NCI-H2029 (cell line): ENCODE measurements at regions not wholly inside any gene's neighbourhood (a gene's known extent, or its start where the extent isn't known, plus 50 kb on each side); places are given as distances from the start of the nearest gene placed in this dataset.
"Not testable (repeated sequence)": the region's sequence is repeated elsewhere in the genome, so short reads cannot be mapped to it uniquely, and the experiment has no call there.

ENCODE experiments used
- DNase-seq: peaks from one replicate; lab custom pipeline; 2025; lab: John Stamatoyannopoulos, UW

DNA sequence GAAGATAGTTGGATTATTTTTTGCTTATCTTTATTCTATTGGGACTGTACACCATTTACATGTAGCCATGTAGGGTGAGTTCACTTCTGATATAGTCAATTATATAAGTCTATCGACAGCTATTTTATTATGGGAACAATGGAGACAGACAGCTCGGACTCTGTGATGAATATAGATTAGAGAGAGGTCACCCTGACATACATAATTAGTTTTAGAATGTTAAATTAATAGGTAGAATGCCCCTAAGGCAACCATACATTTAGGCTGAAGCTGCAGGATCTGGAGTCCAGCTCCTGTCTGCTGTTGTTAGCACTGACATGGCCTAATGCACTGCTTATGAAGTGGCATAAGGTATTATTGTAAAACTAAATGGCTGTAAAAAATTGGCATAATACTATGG lies 700.8 kb downstream of the MAT2B start:
- DNase-seq = no peak

DNA sequence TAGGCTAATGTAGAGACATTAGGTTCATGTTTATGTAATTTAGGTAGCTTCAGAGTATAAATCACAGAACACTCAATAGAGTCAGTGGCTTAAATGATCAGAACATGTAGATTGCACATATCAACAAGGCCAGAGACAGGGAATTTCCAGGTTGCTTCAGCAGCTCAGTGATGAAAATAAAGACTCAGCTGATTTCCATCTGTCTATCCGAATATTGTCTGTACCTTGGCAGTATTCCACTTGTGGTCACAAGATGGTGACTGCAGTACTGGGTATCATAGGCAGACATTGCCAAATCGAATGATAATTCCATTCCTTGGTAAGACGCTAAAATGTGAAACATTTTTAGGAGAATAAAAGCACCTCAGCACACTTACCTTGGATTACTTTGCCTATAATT lies 702.2 kb downstream of the MAT2B start:
- no peak for DNase-seq

DNA sequence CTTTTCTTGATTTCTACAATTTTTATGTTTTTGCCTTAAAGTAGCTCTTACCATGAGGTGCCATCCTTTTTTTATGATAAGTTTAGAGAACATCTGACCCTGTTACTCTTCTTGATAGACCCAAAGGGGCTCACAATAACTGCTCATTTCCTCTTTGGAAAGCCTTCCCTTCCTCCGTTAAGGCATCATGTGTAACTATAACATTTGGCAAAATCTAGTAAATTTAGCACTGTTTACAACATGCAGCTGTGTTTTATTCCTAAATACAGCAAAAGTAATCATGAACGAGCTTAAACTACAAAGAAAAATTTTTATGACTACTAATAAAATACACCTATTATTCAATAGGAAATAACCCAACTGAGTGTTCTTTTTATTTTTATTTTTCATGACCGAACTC lies 705.1 kb downstream of the MAT2B start:
- DNase-seq = no peak

DNA sequence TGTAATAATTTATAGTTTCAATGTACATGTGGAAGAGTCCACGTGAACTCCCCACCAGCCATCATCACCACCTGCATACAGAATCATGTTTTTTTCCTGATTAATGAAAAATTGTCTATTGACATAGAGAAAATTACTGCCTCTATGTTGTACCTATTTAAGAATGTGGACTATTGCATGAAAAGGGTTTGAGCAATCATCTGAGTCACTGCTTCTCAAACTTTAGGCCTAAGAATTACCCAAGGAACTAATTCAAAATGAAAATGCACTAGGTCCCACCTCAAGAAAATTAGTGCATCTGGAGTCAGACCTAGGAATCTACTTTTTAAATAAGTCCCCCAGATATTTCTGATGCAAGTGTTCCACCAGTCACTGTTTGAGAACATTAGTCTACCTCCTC lies 709.3 kb downstream of the MAT2B start:
- no peak for DNase-seq

DNA sequence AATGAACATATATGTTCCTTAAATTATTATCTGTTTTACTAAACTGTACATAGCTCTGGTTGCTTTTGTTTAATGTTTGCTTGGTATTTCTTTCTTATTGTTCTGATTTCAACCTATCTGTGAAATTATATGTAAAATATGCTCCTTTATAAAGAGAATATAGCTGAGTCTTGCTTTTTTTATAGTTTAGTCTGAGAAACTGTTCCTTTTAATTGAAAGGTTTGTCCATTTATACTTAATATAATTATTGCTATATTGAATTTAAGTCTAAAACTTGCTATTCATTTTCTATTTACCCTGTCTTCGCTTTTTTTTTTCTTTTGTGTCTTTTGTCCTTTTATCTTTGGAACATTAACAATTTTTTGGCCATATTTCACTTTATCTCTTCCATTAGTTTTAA lies 712.0 kb downstream of the MAT2B start:
- DNase-seq = no peak

DNA sequence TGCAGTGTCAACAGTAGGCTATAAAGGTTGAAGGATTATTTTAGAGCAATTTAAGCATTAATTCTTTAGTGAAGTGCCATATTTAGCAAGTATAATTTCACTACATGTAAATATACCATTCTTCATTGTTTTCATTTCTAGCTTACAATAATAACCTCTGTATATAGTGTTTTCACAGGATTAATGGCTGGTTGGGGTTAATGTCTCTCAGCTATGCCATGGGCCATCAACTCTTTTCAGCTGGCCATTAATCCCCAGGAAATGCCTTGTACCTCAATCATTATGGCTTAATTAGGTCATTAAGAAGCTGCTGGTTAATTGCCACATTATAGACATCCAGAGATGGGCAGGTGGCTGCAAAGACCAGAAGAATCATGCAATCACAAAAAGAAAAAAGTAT lies 715.1 kb downstream of the MAT2B start:
- no peak for DNase-seq

DNA sequence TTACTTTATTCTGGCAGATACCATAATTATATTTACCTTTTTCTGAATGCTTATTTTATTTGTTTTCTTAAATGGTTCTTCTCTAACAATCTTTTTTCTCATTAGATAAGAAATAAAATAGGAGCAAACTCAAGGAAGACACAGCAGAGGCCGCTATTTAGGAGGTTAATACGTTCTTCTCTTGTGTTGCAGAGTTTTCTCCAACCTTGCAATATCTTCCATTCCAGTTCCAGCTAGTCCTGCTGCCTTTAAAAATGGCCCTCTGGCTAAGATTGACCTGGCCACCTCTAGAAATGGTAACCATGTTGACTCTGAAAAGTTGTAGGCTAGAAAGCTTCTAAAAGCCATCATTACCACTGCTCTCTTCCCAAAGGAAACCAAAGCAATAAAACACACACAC lies 718.8 kb downstream of the MAT2B start:
- no peak for DNase-seq

DNA sequence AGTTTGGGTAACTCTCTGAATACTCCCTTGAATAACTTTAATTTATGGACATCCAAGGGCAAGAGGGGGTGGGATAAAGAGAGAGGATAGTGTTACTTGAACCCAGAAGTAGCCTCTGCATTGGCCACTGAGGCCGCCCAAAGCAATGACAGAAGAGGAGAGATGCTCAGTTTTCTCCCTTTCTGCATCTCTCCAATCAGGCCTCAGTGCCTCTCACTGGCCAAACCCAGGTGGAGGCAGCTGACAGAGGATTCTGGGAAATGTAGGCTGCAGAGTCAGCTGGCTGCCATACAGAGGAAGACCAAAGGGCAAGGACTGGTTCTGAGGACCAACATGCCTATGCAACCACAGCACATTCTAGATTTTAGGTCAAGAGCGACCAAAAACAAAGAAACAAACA lies 719.4 kb downstream of the MAT2B start:
- DNase-seq = no peak

DNA sequence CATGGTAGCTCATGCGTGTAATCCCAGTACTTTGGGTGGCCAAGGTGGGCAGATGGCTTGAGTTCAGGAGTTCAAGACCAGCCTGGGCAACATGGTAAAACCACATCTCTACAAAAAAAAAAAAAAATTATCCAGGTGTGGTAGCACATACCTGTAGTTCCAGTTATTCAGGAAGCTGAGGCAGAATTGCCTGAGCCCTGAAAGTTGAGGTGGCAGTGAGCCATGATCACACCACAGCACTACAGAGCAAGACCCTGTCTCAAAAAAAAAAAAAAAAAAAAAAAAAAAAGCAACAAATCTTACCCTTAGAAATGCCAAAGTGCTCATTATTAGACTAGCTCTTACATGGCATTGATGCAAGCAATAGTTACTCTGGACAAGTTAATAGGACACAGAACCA lies 724.9 kb downstream of the MAT2B start:
- no peak for DNase-seq

DNA sequence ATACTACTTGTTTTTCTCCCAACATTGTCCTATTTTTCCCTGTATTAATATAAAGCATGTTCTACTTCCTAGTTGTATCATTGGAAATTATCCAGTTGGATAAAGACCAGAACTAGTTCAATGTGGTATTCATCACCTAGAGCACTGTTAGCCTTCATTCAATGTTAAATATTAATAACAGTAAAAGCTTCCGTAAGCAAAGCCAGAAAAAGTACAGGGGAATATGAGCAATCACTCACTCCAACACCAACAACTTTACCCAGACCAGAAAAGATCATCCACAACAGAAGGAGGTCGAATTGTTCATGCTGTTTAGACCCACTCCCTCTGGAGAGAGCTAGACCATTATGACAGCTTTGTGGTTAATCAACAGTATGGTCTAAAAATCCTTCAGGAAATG lies 728.4 kb downstream of the MAT2B start:
- DNase-seq = no peak

DNA sequence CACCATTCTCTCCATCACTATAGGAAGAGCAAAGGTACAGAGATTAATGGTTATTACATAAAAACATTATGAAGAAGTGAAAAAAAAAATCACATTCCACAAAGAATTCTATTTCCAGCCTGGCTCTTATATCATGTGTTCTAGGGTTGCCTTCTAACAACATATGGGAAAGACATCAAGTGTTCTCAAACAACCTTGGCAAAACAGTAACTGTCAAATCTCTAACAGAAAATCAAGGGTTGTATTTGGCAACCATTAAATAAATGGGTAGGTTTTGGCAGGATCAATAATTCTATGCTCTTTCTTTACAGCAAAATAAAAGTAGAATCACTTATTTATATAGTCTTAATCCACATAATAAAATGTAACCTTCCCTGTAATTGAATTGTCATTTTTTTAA lies 728.9 kb downstream of the MAT2B start:
- DNase-seq = no peak

DNA sequence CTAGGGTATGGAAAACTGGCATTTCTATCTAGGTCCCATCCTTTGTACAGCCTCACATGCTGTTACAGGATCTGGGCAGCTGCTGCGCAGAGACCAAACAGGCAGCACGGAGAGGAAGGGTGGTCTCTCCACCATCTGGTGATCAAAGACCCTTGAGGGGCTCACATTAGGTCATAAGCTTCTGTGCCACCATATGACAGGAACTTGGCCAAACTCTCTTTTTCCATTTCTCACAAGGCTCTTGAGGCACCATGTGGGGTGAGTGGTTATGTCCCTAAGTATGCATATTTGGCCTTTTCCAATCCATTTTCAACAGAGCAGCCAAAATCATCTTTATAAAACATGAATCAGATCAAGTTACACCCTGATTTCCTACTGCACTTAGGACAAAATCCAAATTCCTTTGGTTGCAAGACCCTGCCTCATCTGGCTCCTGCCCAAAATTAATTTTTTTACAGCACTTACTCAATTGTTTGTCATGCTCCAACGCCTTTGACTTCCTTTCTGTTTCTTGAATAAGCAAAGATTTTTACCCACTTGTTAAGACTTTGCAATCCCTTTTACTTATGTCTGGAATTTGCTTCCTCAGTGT lies 730.0 kb downstream of the MAT2B start:
- no peak for DNase-seq

DNA sequence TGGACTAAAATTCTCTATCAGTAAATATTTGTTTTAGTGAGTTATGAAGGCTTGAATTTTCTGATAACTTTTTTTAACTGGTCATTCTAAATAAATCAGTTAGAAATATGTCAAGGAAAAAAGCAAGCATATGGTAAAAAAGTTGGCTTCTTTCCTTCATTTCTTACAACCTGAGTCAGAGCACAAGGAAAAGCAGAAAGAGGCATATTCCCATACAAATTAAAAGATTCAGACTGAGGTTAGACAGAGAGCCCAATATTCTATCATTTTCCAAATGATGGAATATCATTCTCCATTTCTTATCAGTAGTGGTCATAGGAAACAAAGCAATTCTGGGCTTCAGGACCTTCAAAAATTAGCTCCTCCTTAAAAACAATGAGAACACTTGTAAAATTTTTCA lies 732.1 kb downstream of the MAT2B start:
- no peak for DNase-seq

DNA sequence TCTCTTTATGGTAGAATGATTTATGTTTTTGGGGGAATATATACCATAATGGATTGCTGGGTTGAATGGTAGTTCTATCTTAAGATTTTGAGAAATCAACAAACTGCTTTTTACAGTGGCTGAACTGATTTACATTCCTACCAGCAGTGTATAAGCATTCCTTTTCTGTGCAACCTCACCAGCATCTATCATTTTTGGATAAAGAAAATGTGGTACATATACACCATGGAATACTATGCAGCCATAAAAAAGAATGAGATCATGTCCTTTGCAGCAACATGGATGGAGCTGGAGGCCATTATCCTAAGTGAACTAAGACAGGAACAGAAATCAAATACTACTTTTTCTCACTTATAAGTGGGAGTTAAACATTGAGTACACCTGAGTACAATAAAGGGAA lies 746.4 kb downstream of the MAT2B start:
- DNase-seq = not testable (repeated sequence)

DNA sequence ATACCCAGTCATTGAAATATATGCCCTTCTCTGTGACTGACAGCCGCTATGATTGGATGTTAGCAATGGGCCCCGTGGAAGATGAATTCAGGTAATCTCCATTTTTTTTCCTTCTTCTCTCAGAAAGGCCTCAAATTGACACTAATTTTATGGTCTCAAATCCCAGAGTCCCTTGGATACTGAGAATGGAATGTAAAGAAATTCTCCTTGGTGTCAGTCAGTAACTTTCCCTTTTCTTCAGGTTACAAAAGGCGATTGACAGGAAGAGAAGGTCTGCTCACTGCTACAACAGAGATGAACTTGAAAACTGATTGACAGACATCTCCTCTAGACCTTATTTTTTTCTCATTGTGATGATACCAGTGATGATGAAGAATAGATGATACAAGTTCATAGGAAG lies 748.3 kb downstream of the MAT2B start:
- no peak for DNase-seq

DNA sequence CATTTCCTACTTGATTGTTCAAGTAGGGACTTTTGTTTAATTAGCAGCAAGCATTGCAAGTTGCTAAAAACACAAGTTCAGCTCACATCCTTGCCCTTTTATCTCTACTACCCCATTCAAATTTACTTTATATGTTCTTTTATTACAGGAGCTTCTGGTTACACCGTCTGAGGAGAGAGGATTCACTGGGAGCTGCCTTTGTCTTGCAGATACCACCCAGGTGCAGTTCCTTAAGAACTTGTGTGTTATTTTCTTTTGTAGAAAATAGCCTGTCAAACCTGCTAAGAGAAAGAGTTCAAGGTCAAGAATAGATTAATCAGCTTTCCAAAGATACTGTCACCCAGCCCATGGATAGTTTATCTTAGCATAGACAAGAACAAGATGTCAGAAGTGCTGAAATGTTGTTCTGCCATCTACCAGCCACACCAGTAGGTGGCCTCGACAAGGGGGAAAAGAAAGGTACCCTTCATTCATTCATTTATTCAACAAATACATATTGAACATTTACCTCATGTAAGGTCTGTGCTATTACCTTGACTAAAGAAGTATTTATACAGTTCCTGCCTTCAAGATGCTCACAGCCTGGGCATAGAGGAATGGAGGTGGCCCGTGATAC lies 750.3 kb downstream of the MAT2B start:
- DNase-seq = no peak

DNA sequence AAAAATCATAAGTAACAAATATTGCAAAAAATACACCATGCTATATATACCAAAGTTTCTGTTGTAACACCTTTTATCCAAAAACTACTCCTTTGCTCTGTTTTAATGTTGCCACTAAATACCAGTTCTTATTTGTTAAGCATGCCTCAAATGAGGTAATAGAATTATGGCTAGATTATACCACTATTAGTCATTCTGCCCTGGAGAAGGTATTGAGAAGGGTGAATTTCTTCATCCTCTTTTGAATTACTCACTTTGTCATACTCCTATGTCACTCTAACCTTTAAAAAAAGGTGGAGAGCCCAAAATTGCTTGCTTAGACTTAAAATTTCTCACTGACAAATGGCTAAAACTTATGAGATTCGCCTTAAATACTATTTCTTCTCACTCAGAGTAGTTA lies 750.9 kb downstream of the MAT2B start:
- no peak for DNase-seq

DNA sequence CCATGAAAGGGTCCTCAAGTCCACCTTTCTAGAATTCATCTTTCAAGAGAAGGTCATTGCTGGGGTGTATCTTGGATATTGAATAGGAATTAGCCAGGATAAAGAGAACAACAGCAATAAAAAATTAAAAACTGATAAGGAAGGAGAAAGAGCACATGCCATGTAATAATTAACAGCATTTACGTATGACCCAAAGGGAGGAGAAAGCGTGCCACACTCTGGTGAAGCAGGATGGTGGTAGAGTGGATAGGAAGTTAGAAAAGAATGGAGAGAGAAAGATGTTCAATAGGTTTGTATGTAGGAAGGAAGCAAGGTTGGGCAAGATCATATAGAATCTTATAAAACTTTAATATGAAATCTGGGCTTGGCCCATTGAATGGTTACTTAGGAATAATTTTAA lies 751.5 kb downstream of the MAT2B start:
- no peak for DNase-seq

DNA sequence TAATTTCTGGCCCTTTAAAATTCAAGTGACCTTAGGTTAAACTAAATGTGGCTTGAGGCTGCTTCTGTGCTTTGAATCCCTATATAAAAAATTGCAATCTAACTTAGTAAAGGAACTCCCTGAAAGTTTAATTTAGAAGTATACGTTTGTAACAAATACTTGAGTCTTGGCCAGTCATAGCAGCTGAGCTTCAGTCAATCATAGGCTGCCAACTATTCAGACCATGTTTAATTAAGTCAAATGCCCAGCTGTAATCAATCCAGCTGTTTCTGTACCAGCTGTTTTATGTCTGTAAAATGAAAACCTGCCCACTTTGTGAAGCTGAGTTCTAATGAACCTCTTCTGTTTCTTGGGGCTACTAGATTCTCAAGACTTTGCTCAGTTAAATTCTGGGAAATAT lies 760.1 kb downstream of the MAT2B start:
- DNase-seq = no peak

DNA sequence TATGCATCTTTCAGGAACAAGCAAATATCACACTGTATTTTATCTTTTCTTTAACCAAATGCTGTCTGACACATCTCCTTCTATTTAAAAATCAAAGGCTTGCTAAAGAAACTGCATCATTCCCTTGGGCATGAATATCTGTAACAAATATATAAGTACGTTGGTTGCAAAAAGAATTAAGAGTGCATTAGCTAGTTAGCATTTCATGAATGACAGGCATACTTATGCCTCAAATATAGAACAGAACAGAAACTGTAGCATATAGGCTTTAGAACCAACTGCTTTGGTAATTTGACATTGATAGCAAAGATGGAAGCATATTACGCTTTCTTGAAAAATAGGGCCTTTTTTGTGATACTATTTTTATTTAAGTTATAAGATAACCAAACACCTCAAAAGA lies 761.2 kb downstream of the MAT2B start:
- DNase-seq = no peak

DNA sequence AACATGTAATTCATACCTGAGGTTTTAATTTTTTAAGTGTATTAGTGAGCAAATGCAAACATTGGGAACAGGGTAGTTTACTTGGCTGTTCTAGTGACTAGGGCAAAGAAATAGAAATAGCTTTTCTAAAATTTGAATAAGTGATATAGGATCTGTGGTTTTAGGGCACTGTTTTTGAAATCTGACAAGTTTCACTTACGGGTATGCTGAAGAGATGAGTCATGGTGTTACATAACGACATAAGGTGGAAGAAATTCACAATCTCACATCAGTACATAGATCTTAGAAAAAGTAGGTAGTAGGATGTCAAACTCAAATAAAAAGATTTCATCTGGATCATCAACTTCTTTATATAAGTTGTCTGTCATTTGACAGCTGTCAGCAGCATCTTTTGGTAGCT lies 772.3 kb downstream of the MAT2B start:
- no peak for DNase-seq

DNA sequence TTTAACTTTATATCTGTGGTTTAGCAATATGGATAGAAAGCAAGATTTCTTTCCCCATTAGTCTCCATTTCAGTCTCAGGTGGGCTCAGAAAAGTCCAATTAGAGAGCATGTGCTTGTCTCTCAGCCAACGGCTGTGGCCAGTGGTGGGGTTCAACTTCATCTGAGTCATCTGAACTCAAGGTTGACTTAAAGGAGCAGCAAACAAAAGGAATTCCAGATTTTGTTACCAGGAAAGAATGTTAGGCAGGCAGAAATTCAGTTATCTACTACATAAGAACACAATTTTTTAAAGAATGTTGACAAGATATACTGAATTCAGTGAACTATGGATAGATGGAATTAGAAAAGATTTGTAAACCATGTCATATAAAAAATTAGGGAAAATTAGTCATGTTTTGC lies 784.1 kb downstream of the MAT2B start:
- no peak for DNase-seq

DNA sequence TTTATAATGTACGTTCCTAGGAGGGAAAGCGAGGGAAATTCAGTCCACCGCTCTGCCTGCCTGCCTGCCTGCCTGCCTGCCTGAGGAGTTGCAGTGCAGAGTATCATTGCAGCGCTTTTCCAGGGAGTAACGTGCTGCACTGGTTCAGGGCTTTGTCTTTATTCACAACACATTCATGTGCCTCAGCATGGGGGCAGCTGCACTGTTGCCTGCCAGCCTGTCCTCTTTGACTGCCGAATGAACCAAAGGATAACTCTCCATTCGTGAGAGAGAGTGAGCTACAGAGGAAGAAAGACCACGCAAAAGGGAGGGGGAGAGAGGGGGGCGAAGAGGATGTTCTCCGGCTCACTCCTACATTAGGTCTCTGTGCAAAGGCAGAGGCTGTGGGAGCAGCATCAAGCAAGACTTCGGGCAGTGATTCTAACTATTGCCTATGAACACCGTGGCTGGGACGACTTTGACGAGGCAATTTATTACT lies 791.2 kb downstream of the MAT2B start:
- DNase-seq = no peak

DNA sequence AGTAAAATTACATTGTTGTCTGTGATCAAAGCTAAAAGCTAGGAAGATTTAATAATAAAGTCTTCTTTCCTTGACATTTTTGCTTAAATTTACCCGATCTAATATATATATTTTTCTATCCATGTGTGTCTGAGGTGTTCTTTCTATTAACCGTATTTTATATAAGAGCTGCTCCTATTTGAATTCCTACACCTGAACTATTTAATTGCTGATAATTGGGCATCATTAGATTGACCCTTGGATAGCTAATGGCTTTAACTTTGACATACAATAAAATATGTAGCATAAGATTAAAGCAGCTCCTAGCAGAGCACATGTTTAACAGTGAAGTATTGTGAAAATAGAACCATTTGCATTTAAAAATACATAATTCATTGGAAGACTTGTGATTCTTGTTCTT lies 792.7 kb downstream of the MAT2B start:
- no peak for DNase-seq
